Neural cell (in vitro differentiated cells): ENCODE measurements at regions not wholly inside any gene's neighbourhood (a gene's known extent, or its start where the extent isn't known, plus 50 kb on each side); places are given as distances from the start of the nearest gene placed in this dataset.

ENCODE experiments used
- H2AFZ ChIP-seq: fragments of 200-600, 300-800 bp; sonication (generic), shearing (Covaris generic); 2 replicates; pipeline ENCODE4 v1.6.0; 2014; ENCODE audit warnings: low read depth, mild to moderate bottlenecking, antibody characterized with exemption, low read length, moderate library complexity
- H3F3A ChIP-seq: fragments of 200-600 bp; shearing (Covaris generic); 2 replicates; pipeline ENCODE4 v1.6.1; 2016; ENCODE audit warnings: mild to moderate bottlenecking, moderate library complexity, mixed read lengths, antibody characterized with exemption, low read length; ENCODE audit not compliant: insufficient read depth, poor library complexity, severe bottlenecking
- H3K27ac ChIP-seq: fragments of 200-600, 300-800 bp; sonication (generic), shearing (Covaris generic); 2 replicates; pipeline ENCODE4 v1.5.1; 2014; ENCODE audit warnings: mild to moderate bottlenecking, low read length, moderate library complexity
- H3K27me3 ChIP-seq: fragments of 300-800, 200-600 bp; sonication (generic), shearing (Covaris generic); 2 replicates; pipeline ENCODE4 v1.6.0; 2014; ENCODE audit warnings: mild to moderate bottlenecking, low read depth, low read length, moderate library complexity; ENCODE audit not compliant: insufficient read depth
- H3K36me3 ChIP-seq: fragments of 300-800, 200-600 bp; sonication (generic), shearing (Covaris generic); 2 replicates; pipeline ENCODE4 v1.5.1; 2014; ENCODE audit warnings: mild to moderate bottlenecking, antibody characterized with exemption, low read length, moderate library complexity; ENCODE audit not compliant: insufficient read depth
- H3K4me2 ChIP-seq: fragments of 300-800, 200-600 bp; sonication (generic), shearing (Covaris generic); 2 replicates; pipeline ENCODE4 v1.6.0; 2014; ENCODE audit warnings: mild to moderate bottlenecking, low read length
- H3K4me3 ChIP-seq: fragments of 300-800, 200-600 bp; sonication (generic), shearing (Covaris generic); 2 replicates; pipeline ENCODE4 v1.5.1; 2014; ENCODE audit warnings: mild to moderate bottlenecking, low read length, moderate library complexity
- H3K79me2 ChIP-seq: fragments of 200-600 bp; shearing (Covaris generic); replicated peaks from 2 replicates; pipeline ENCODE4 v1.6.0; 2014; ENCODE audit warnings: mild to moderate bottlenecking, low read length, moderate library complexity; ENCODE audit not compliant: insufficient read depth
- H3K9ac ChIP-seq: fragments of 300-800, 200-600 bp; sonication (generic), shearing (Covaris generic); 2 replicates; pipeline ENCODE4 v1.6.1; 2016; ENCODE audit warnings: mild to moderate bottlenecking, low read length, mixed read lengths
- H3K9me2 ChIP-seq: fragments of 200-600 bp; shearing (Covaris generic); 2 replicates; pipeline ENCODE4 v1.6.1; 2016; ENCODE audit warnings: mild to moderate bottlenecking, low read length, mixed read lengths; ENCODE audit not compliant: insufficient read depth
- H3K9me3 ChIP-seq: fragments of 200-600, 300-800 bp; sonication (generic), shearing (Covaris generic); 2 replicates; pipeline ENCODE4 v1.6.1; 2016; ENCODE audit warnings: mild to moderate bottlenecking, mixed run types, low read length, moderate library complexity, mixed read lengths
- H4K20me1 ChIP-seq: fragments of 200-600 bp; shearing (Covaris generic); 2 replicates; pipeline ENCODE4 v1.6.1; 2016; ENCODE audit warnings: mild to moderate bottlenecking, mixed run types; ENCODE audit not compliant: insufficient read depth
- CTCF ChIP-seq: fragments of 450-650 bp; IDR thresholded peaks from 2 replicates; pipeline ENCODE4 v1.5.1; 2014; ENCODE audit warnings: antibody characterized with exemption, mild to moderate bottlenecking, moderate library complexity; ENCODE audit not compliant: poor library complexity, severe bottlenecking
- EP300 ChIP-seq: fragments of 450-650 bp; conservative IDR thresholded peaks from 2 replicates; pipeline ENCODE4 v1.6.1; 2014; ENCODE audit warnings: antibody characterized with exemption, mild to moderate bottlenecking, moderate library complexity; ENCODE audit not compliant: poor library complexity, severe bottlenecking
- EZH2 ChIP-seq: fragments of 200-600, 300-800 bp; shearing (Covaris generic), sonication (generic); IDR thresholded peaks from 2 replicates; pipeline ENCODE4 v1.6.1; 2014; ENCODE audit warnings: antibody characterized with exemption, low read length, borderline replicate concordance, mild to moderate bottlenecking; ENCODE audit not compliant: insufficient read depth, poor library complexity, severe bottlenecking
- MXI1 ChIP-seq: fragments of 450-650 bp; conservative IDR thresholded peaks from 2 replicates; pipeline ENCODE4 v1.6.1; 2014; ENCODE audit warnings: antibody characterized with exemption, mild to moderate bottlenecking; ENCODE audit not compliant: poor library complexity, severe bottlenecking
- POLR2AphosphoS5 ChIP-seq: IDR thresholded peaks from 2 replicates; pipeline ENCODE4 v1.6.1; 2012
- RAD21 ChIP-seq: fragments of 450-650 bp; conservative IDR thresholded peaks from 2 replicates; pipeline ENCODE4 v1.6.1; 2014; ENCODE audit warnings: antibody characterized with exemption, mild to moderate bottlenecking, moderate library complexity
- REST ChIP-seq: IDR thresholded peaks from 2 replicates; pipeline ENCODE4 v1.6.1; 2012; ENCODE audit warnings: borderline replicate concordance
- SMC3 ChIP-seq: fragments of 450-650 bp; conservative IDR thresholded peaks from 2 replicates; pipeline ENCODE4 v1.6.1; 2014; ENCODE audit warnings: antibody characterized with exemption, mild to moderate bottlenecking, moderate library complexity; ENCODE audit not compliant: poor library complexity
- TAF1 ChIP-seq: IDR thresholded peaks from 2 replicates; pipeline ENCODE4 v1.6.1; 2012; ENCODE audit warnings: low read depth

- Histone ChIP-seq H3K9me2 (no peaks in the 10 kb centered on the region), H2AFZ (no peak overlapping the region), H3K4me3 (no peak overlapping the region), H3K9me3 (no peaks in the 10 kb centered on the region), H3K79me2 (no peaks in the 10 kb centered on the region), H3K36me3 (no peaks in the 10 kb centered on the region), H3K9ac (no peak overlapping the region), H3K4me2 (no peak overlapping the region), H3K27ac (no peak overlapping the region), H4K20me1 (no peaks in the 10 kb centered on the region), H3K27me3 (no peaks in the 10 kb centered on the region), H3F3A (no peaks in the 10 kb centered on the region)
- TF ChIP-seq RAD21 (no peak), POLR2AphosphoS5 (no peak), CTCF (no peak), MXI1 (no peak), REST (no peak), SMC3 (no peak), EP300 (no peak), TAF1 (no peak), EZH2 (no peak)
Measured at GRCh38 chr13:50390503-50391248, 375.4 kb downstream of the KCNRG start.

DNA sequence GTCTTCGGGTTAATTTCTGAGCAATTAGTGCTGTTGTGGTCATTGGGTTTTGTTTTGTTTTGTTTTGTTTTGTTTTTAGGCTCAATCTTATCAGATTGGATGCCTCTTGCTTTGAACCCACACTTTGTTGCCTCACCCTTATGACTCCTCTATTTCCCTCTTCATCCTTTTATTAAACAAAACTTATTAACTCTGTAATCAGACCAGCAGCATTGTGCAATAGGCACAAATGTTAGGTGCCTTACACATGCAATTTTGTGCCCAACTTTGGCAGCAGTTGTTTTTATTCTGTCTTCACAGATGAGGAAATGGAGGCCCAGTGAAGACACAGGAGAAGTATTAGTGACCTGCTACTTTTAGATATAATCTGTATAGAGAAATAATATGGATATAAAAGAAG lies 377.7 kb downstream of the KCNRG start:
- H3K4me3 ChIP-seq: no peak overlapping the region
- H3K4me2 ChIP-seq: no peak overlapping the region
- H3K27me3 ChIP-seq: no peaks in the 10 kb centered on the region
- H3K36me3 ChIP-seq: no peaks in the 10 kb centered on the region
- H2AFZ ChIP-seq: no peak overlapping the region
- no peak overlapping the region for H3K9ac ChIP-seq
- no peaks in the 10 kb centered on the region for H4K20me1 ChIP-seq
- no peak for TF ChIP-seq SMC3
- H3K79me2 ChIP-seq: no peaks in the 10 kb centered on the region
- peak overlapping the region; percentile 28 for H3K27ac ChIP-seq
- no peaks in the 10 kb centered on the region for H3K9me2 ChIP-seq
- no peaks in the 10 kb centered on the region for H3K9me3 ChIP-seq
- no peaks in the 10 kb centered on the region for H3F3A ChIP-seq

- H2AFZ ChIP-seq: no peak overlapping the region
- H3K27me3 ChIP-seq: no peaks in the 10 kb centered on the region
- no peaks in the 10 kb centered on the region for H3K79me2 ChIP-seq
- H3K9ac ChIP-seq: no peak overlapping the region
- H3F3A ChIP-seq: no peaks in the 10 kb centered on the region
- H3K36me3 ChIP-seq: no peaks in the 10 kb centered on the region
- H3K9me3 ChIP-seq: no peaks in the 10 kb centered on the region
- H3K27ac ChIP-seq: peak overlapping the region; percentile 28
- no peaks in the 10 kb centered on the region for H3K9me2 ChIP-seq
- no peak overlapping the region for H3K4me2 ChIP-seq
- TF ChIP-seq RAD21 (peak; percentile 20), POLR2AphosphoS5 (peak; percentile 32), CTCF (no peak)
- peak overlapping the region; percentile 33 for H3K4me3 ChIP-seq
- no peaks in the 10 kb centered on the region for H4K20me1 ChIP-seq
Measured at GRCh38 chr13:50393628-50394027, 378.4 kb downstream of the KCNRG start.
